Body of pancreas (tissue), 4 donors: ENCODE measurements at regions not wholly inside any gene's neighbourhood (a gene's known extent, or its start where the extent isn't known, plus 50 kb on each side); places are given as distances from the start of the nearest gene placed in this dataset.

Source experiments
- ATAC-seq: fragments of 150-250 bp; one replicate; pipeline ENCODE4 v1.9.1; 2016
- DNase-seq, 4 donors: peaks; one replicate each; pipeline ENCODE4 v3.0.0-alpha.2; 2019
- H3K27ac ChIP-seq, 4 donors: fragments of 200-600 bp; sonication (generic); 1 replicate in 3 of 4; 2 replicates in 1 of 4; pipeline versions ENCODE4 v1.5.1 to v1.6.1; 2016 to 2019; ENCODE audit warnings: mild to moderate bottlenecking in 1 of 4, mixed read lengths in 1 of 4, moderate library complexity in 1 of 4
- H3K27me3 ChIP-seq, 2 donors: fragments of 200-600 bp; sonication (generic); one replicate each; pipeline ENCODE4 v1.6.0; 2016; ENCODE audit warnings: mild to moderate bottlenecking in 1 of 2
- H3K36me3 ChIP-seq, 2 donors: fragments of 200-600 bp; sonication (generic); replicated peaks in 1 of 2; 2 replicates each; pipeline ENCODE4 v1.5.1; 2016; ENCODE audit warnings: low read depth in 2 of 2; ENCODE audit not compliant: insufficient read depth in 1 of 2
- H3K4me1 ChIP-seq: fragments of 200-600 bp; sonication (generic); one replicate; pipeline ENCODE4 v1.6.0; 2016
- H3K4me3 ChIP-seq, 2 donors: fragments of 200-600 bp; sonication (generic); 1 replicate in 1 of 2; 2 replicates in 1 of 2; pipeline ENCODE4 v1.5.1; 2016 to 2019
- H3K9me3 ChIP-seq, 3 donors: fragments of 200-600 bp; sonication (generic); 1 replicate in 2 of 3; 2 replicates in 1 of 3; pipeline ENCODE4 v1.5.1; 2016
- CTCF ChIP-seq, 7 experiments: fragments of 450-650 bp in 4 of 7; fragments of 200-600 bp in 3 of 7; sonication (generic) in 3 of 7; IDR thresholded peaks; one replicate each; pipeline ENCODE4 v1.5.1; 2016 to 2019; ENCODE audit warnings: antibody characterized with exemption in 7 of 7
- POLR2A ChIP-seq, 3 donors: fragments of 450-650 bp; IDR thresholded peaks; one replicate each; pipeline ENCODE4 v1.6.1; 2016; ENCODE audit warnings: antibody characterized with exemption in 3 of 3, mild to moderate bottlenecking in 2 of 3
- WGBS, 2 donors: methylation state at CpG; one replicate each; pipeline ENCODE4 v1.1.5; 2017; 5-methylcytosine and 5-hydroxymethylcytosine counted together
- intact Hi-C: fragments of 100-400 bp; cut with DNase I; formaldehyde crosslinking; loops from one replicate; pipeline ENCODE4 v1.15.1; 2023

GRCh38 chr13:44212633-44213396 is 160.8 kb upstream of the SERP2 start:
- Histone ChIP-seq H3K4me1 (peaks cover 1% of the 10 kb centered on the region), H3K27ac (no peak overlapping the region), H3K9me3 (no peaks in the 10 kb centered on the region), H3K27me3 (no peaks in the 10 kb centered on the region), H3K36me3 (no peaks in the 10 kb centered on the region), H3K4me3 (no peak overlapping the region)
- TF ChIP-seq CTCF (IDR thresholded peaks at IDR 0.05) = no peak
- TF ChIP-seq POLR2A (IDR thresholded peaks at IDR 0.05) = no peak
- DNase-seq (no peak), ATAC-seq (no peak)
- intact Hi-C loops = no loop called here
- 52 to 61% methylated on average over 9 of the region's 9 CpGs for WGBS, 2 donors

GRCh38 chr13:44218501-44219240 is 155.0 kb upstream of the SERP2 start:
- ATAC-seq (peak; percentile 94), DNase-seq (peak; percentile 75 to 88 (median 84))
- H3K27me3 ChIP-seq = no peaks in the 10 kb centered on the region
- H3K4me3 ChIP-seq = no peak overlapping the region
- H3K9me3 ChIP-seq = no peaks in the 10 kb centered on the region
- H3K27ac ChIP-seq = peak overlapping the region; percentile 60 to 81 (median 77)
- TF ChIP-seq POLR2A (IDR thresholded peaks at IDR 0.05) (no peak), CTCF (IDR thresholded peaks at IDR 0.05) (no peak)
- 9 to 17% methylated on average over 10 of the region's 10 CpGs for WGBS, 2 donors
- intact Hi-C loops = no loop called here
- peaks cover 26% of the 10 kb centered on the region for H3K4me1 ChIP-seq
- H3K36me3 ChIP-seq = no peaks in the 10 kb centered on the region

GRCh38 chr13:44219577-44220548 is 153.8 kb upstream of the SERP2 start:
- DNase-seq (peak in 1 of 4 donors; percentile 46), ATAC-seq (no peak)
- Histone ChIP-seq H3K9me3 (no peaks in the 10 kb centered on the region), H3K27me3 (no peaks in the 10 kb centered on the region), H3K4me3 (no peak overlapping the region), H3K27ac (peak overlapping the region; percentile 60 to 81 (median 77)), H3K4me1 (peaks cover 26% of the 10 kb centered on the region), H3K36me3 (no peaks in the 10 kb centered on the region)
- intact Hi-C loops = no loop called here
- TF ChIP-seq POLR2A (IDR thresholded peaks at IDR 0.05) (no peak), CTCF (IDR thresholded peaks at IDR 0.05) (no peak)
- WGBS, 2 donors = 80 to 83% methylated on average over 13 of the region's 13 CpGs

GRCh38 chr13:44220948-44221347 is 152.7 kb upstream of the SERP2 start:
- ATAC-seq (no peak), DNase-seq (no peak)
- intact Hi-C loops = no loop called here
- Histone ChIP-seq H3K36me3 (no peaks in the 10 kb centered on the region), H3K27me3 (no peaks in the 10 kb centered on the region), H3K4me1 (peaks cover 26% of the 10 kb centered on the region), H3K27ac (no peak overlapping the region), H3K9me3 (no peaks in the 10 kb centered on the region), H3K4me3 (no peak overlapping the region)
- TF ChIP-seq POLR2A (IDR thresholded peaks at IDR 0.05) (no peak), CTCF (IDR thresholded peaks at IDR 0.05) (no peak)
- 78 to 89% methylated on average over 3 of the region's 3 CpGs for WGBS, 2 donors
